Neural progenitor cell (in vitro differentiated cells): ENCODE measurements at regions not wholly inside any gene's neighbourhood (a gene's known extent, or its start where the extent isn't known, plus 50 kb on each side); places are given as distances from the start of the nearest gene placed in this dataset.

ENCODE experiments used
- DNase-seq: peaks from one replicate; pipeline ENCODE4 v3.0.0-alpha.2; 2016; ENCODE audit warnings: low spot score
- H2AFZ ChIP-seq: fragments of 200-600 bp; sonication (generic); replicated peaks from 2 replicates; pipeline ENCODE4 v1.6.1; 2016; ENCODE audit warnings: antibody characterized with exemption
- H3F3A ChIP-seq: fragments of 200-600 bp; sonication (generic); 2 replicates; pipeline ENCODE4 v1.6.1; 2016; ENCODE audit warnings: antibody characterized with exemption, low read depth
- H3K27ac ChIP-seq: fragments of 200-600 bp; sonication (generic); 2 replicates; pipeline ENCODE4 v1.5.1; 2016; ENCODE audit warnings: mild to moderate bottlenecking
- H3K27me3 ChIP-seq: fragments of 200-600 bp; sonication (generic); 2 replicates; pipeline ENCODE4 v1.6.1; 2016; ENCODE audit warnings: mild to moderate bottlenecking, moderate library complexity
- H3K36me3 ChIP-seq: fragments of 200-600 bp; sonication (generic); 2 replicates; pipeline ENCODE4 v1.5.1; 2016
- H3K4me1 ChIP-seq: fragments of 200-600 bp; sonication (generic); 2 replicates; pipeline ENCODE4 v1.6.1; 2016; ENCODE audit warnings: mixed run types
- H3K4me2 ChIP-seq: fragments of 200-600 bp; sonication (generic); 2 replicates; pipeline ENCODE4 v1.6.1; 2016
- H3K4me3 ChIP-seq: fragments of 200-600 bp; sonication (generic); 2 replicates; pipeline ENCODE4 v1.5.1; 2016
- H3K79me2 ChIP-seq: fragments of 200-600 bp; sonication (generic); 2 replicates; pipeline ENCODE4 v1.6.1; 2016; ENCODE audit warnings: low read depth
- H3K9ac ChIP-seq: fragments of 200-600 bp; sonication (generic); 2 replicates; pipeline ENCODE4 v1.6.1; 2016
- H3K9me3 ChIP-seq: fragments of 200-600 bp; sonication (generic); 2 replicates; pipeline ENCODE4 v1.5.1; 2016; ENCODE audit warnings: low read depth
- H4K20me1 ChIP-seq: fragments of 200-600 bp; sonication (generic); 2 replicates; pipeline ENCODE4 v1.6.1; 2016; ENCODE audit warnings: low read depth
- H3K27ac Mint-ChIP-seq: 3 replicates; pipeline ENCODE4 v1.8.0; 2021; ENCODE audit warnings: mixed read lengths
- H3K27me3 Mint-ChIP-seq: 2 replicates; pipeline ENCODE4 v1.8.0; 2022; ENCODE audit warnings: low read depth, mild to moderate bottlenecking, inconsistent platforms, moderate library complexity, mixed read lengths; ENCODE audit not compliant: insufficient read depth
- H3K36me3 Mint-ChIP-seq: 3 replicates; pipeline ENCODE4 v1.8.0; 2021; ENCODE audit warnings: mixed read lengths
- H3K4me1 Mint-ChIP-seq: 3 replicates; pipeline ENCODE4 v1.8.0; 2021; ENCODE audit warnings: mixed read lengths
- H3K4me3 Mint-ChIP-seq: 3 replicates; pipeline ENCODE4 v1.8.0; 2021; ENCODE audit warnings: mild to moderate bottlenecking, moderate library complexity, mixed read lengths
- H3K9me3 Mint-ChIP-seq: 3 replicates; pipeline ENCODE4 v1.8.0; 2020; ENCODE audit warnings: mixed read lengths
- CTCF ChIP-seq: fragments of 200-600 bp; sonication (generic); IDR thresholded peaks from 2 replicates; pipeline ENCODE4 v1.5.1; 2017; ENCODE audit warnings: antibody characterized with exemption, mild to moderate bottlenecking
- EZH2 ChIP-seq: fragments of 200-600 bp; sonication (generic); IDR thresholded peaks from 2 replicates; pipeline ENCODE4 v1.6.1; 2017; ENCODE audit warnings: antibody characterized with exemption, mild to moderate bottlenecking, moderate library complexity
- EZH2phosphoT487 ChIP-seq: fragments of 200-600 bp; sonication (generic); IDR thresholded peaks from 2 replicates; pipeline ENCODE4 v1.6.1; 2017; ENCODE audit warnings: antibody characterized with exemption

- Mint-ChIP-seq H3K36me3 (no peaks in the 10 kb centered on the region), H3K4me1 (no peaks in the 10 kb centered on the region), H3K9me3 (peaks cover 34% of the 10 kb centered on the region), H3K27me3 (peaks cover 2% of the 10 kb centered on the region), H3K4me3 (no peak overlapping the region), H3K27ac (no peak overlapping the region)
- TF ChIP-seq EZH2 (no peak), CTCF (no peak), EZH2phosphoT487 (no peak)
- H3F3A ChIP-seq = no peaks in the 10 kb centered on the region
- DNase-seq = no peak
- no peaks in the 10 kb centered on the region for H3K36me3 ChIP-seq
- no peaks in the 10 kb centered on the region for H3K9me3 ChIP-seq
- no peaks in the 10 kb centered on the region for H4K20me1 ChIP-seq
- H3K4me3 ChIP-seq = no peak overlapping the region
- H3K79me2 ChIP-seq = no peaks in the 10 kb centered on the region
- no peak overlapping the region for H3K9ac ChIP-seq
- H3K4me2 ChIP-seq = no peak overlapping the region
- no peaks in the 10 kb centered on the region for H3K4me1 ChIP-seq
- no peak overlapping the region for H3K27ac ChIP-seq
- H2AFZ ChIP-seq = no peak overlapping the region
- no peaks in the 10 kb centered on the region for H3K27me3 ChIP-seq
These were observed 237.5 kb downstream of the PAPSS1 start for GRCh38 chr4:107482546-107482945.

- Histone ChIP-seq H3K4me3 (no peak overlapping the region), H3K4me2 (no peak overlapping the region), H3K27me3 (no peaks in the 10 kb centered on the region), H3K9me3 (no peaks in the 10 kb centered on the region), H4K20me1 (no peaks in the 10 kb centered on the region), H3K27ac (no peak overlapping the region), H3K9ac (no peak overlapping the region), H3K79me2 (no peaks in the 10 kb centered on the region), H3K4me1 (no peaks in the 10 kb centered on the region), H2AFZ (no peak overlapping the region), H3F3A (no peaks in the 10 kb centered on the region), H3K36me3 (no peaks in the 10 kb centered on the region)
- TF ChIP-seq CTCF = no peak
- TF ChIP-seq EZH2 = no peak
- TF ChIP-seq EZH2phosphoT487 = no peak
- H3K27me3 Mint-ChIP-seq = no peaks in the 10 kb centered on the region
- H3K36me3 Mint-ChIP-seq = no peaks in the 10 kb centered on the region
- no peaks in the 10 kb centered on the region for H3K4me1 Mint-ChIP-seq
- H3K27ac Mint-ChIP-seq = no peak overlapping the region
- peaks cover 26% of the 10 kb centered on the region for H3K9me3 Mint-ChIP-seq
- no peak overlapping the region for H3K4me3 Mint-ChIP-seq
- DNase-seq = no peak
These were observed 241.6 kb downstream of the PAPSS1 start for GRCh38 chr4:107478327-107478980.

- Histone ChIP-seq H4K20me1 (no peaks in the 10 kb centered on the region), H3K27ac (no peak overlapping the region), H3K9ac (no peak overlapping the region), H3K9me3 (no peaks in the 10 kb centered on the region), H3F3A (no peaks in the 10 kb centered on the region), H2AFZ (no peak overlapping the region), H3K27me3 (no peaks in the 10 kb centered on the region), H3K4me2 (no peak overlapping the region), H3K36me3 (no peaks in the 10 kb centered on the region), H3K4me3 (no peak overlapping the region), H3K4me1 (no peaks in the 10 kb centered on the region), H3K79me2 (no peaks in the 10 kb centered on the region)
- Mint-ChIP-seq H3K9me3 (peaks cover 3% of the 10 kb centered on the region), H3K27me3 (no peaks in the 10 kb centered on the region), H3K36me3 (no peaks in the 10 kb centered on the region), H3K27ac (no peak overlapping the region), H3K4me1 (no peaks in the 10 kb centered on the region), H3K4me3 (no peak overlapping the region)
- no peak for TF ChIP-seq EZH2phosphoT487
- TF ChIP-seq EZH2 = no peak
- no peak for TF ChIP-seq CTCF
- no peak for DNase-seq
These were observed 246.9 kb downstream of the PAPSS1 start for GRCh38 chr4:107473126-107473525.
